AML-193 (cell line): ENCODE measurements at regions not wholly inside any gene's neighbourhood (a gene's known extent, or its start where the extent isn't known, plus 50 kb on each side); places are given as distances from the start of the nearest gene placed in this dataset.

Experiments used
- DNase-seq, 2 experiments: peaks; one replicate each; lab custom pipeline; 2025; lab: John Stamatoyannopoulos, UW

DNA sequence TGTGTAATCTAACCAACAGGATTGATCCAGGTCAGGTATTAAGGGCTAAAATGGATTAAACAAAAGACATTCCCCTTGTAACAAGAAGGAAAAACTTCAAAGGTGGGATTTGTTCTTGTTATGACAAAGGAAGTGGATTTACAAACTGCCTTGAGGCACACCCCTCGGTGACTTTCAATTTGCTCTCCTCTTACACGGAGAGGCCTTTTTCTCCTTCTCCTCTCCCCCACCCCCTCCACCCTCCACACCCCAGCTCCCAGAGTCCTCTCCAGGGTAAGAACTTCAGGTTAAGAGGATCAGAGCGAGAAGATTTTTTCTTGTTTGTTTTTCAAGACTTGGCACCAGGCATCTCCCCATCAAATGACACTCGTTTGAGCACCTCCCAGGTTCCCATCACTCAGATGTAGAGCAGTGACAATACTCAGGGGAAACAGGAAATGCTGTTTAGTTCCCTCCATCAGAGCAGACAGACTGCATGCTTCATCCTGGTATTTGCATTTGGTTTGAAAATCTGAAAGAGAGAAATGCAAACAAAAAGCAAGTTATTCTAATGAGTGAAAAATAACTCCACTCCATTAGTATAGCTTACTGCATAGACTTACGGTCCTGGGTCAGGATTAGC, 77.6 kb upstream of the TMEM260 start:
- DNase-seq = no peak

DNA sequence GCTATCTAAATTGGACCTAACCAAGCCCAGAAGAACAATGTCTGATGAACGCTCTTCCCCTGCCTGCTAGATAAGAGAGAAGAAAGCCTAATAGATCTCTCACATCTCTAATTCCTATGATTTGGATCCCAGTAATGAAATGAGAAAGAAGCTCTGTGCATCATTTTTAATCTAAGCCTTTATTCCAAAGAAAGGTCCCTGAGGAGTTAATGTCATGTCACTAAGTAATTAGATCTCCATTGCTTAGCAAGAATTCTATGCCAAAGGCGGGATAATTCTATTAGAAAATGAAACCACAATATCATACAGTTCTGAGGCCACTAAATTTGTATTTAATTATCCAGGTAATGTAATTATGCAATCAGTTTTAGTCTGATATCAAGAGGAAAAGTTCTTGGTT, 74.2 kb upstream of the TMEM260 start:
- no peak for DNase-seq

DNA sequence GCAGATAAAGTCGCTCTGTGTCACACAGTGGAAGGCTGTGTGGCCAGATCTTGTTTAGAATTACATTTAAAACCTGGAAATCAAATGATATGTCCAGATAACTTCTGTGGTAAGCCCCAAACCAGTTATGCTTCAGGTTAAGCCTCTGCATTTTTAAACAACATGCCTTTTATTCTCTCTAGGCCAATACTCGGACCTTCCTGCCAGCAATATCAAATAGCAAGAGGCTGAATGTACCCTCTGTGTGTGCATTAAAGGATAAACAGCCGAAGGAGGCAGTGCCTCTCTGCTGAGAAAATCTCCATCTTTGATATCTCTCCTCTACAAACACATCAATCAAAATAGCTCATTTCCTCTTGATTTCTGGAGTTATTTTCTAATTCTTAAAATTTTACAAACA, 67.1 kb upstream of the TMEM260 start:
- DNase-seq = no peak

DNA sequence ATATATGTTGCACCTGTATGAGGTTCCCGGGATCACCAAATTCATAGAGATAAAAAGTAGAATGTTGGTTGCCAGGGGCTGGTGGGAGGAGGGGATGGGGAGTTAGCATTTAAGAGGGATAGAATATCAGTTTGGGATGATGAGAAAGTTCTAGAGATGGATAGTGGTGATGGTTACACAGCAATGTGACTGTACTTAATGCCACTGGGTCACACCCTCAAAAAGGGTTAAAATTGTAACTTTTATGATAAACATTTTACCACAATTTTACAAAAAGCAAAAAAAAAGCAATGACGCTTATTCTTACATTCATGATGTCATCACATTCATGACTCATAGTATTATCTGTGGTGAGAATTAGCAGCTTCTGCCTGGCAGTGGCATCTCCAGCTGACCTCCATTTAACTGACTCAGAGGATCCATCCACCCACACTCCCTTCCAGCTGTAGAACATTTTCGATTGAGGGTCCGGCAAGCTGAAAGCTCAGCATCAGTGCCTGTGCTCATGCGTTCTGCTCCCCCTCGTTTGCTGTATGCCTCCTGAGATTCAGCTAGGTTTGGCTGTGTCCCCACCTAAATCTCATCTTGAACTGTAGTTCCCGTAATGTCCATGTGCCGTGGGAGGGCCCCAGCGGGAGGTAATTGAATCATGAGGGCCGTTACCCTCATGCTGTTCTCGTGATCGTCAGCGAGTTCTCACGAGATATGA, 64.8 kb upstream of the TMEM260 start:
- DNase-seq = no peak

DNA sequence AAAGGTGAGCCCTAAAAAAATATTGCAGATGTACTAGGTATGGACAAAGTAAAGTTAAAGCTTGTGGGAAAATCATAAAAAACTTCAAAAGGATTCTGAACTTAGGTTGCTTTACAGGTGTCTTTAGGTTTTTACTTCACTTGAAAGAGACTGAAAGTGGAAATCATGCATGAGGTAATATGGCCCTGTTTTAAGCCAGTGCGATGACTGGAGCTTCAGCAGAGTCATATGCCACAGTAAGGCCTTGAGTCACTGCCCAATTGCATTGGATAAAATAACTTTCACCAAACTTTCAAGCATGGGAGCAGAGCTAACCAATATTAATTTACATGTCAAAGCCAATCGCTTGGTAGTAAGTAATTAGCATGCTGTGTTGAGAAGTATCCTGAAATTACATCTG, 63.9 kb upstream of the TMEM260 start:
- DNase-seq = no peak

DNA sequence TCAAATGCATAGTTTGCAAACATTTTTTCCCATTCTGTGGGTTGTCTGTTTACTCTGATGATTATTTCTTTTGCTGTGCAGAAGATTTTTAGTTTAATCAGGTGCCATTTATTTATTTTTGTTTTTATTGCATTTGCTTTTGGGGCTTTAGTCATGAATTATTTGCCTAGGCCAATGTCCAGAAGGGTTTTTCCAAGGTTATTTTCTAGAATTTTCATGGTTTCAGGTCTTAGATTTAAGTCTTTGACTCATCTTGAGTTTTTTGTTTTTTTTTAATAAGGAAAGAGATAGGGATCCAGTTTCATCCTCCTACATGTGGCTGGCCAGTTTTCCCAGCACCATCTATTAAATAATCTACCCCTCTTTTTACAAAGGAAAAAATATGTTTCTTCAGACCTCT, 57.2 kb upstream of the TMEM260 start:
- no peak for DNase-seq

DNA sequence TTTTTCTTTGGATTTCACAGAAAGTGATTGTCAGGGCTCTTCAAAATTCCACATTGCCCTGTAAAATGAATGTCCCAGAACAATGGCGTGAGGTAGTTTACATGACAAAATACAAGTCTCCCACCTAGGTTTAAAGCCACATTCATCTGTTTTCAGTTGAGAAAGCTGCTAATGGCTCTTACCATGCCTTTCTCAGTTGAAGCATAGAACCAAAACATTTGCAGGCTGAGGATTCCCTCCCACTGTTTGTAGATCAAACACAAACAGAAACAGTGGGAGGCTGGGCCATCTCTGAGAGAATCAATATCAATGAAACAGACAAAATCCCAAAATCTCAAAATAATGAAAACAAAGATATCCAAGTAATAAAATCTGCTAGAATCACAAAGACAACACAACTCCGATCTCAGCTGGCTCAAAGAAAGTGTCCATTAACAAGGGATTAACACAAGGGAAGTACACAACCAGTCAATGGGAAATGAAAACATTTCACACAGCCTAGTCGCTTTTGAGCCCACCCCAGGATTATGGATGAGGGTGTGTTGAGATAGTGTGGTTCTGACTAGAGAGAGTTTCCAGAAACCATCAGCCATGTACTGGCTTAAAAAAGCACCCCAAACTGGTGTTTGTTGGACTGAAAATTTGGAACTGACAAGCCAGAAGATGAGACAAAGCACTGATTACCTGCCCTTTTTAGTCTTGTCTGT, 54.5 kb upstream of the TMEM260 start:
- no peak for DNase-seq

DNA sequence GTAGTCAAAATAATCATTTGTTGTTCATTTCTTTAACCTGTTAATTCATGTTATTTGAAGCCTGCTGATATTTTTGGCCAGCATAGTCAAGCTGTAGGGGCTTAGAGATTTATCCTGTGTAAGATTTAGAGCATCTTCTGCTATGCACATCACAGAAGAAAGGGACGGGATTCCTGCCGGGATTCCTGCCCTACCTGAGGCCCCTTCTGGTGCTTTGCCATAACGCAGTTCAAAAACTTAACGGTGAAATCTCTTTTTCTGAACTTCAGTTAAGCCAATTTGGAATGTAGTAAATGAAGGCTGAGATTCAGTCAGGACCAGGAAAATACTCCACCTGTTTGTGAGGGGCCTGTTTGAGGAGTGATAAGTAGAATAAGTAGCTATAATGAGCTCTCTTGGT, 50.7 kb upstream of the TMEM260 start:
- no peak for DNase-seq
